GM19463 (cell line): ENCODE measurements at regions not wholly inside any gene's neighbourhood (a gene's known extent, or its start where the extent isn't known, plus 50 kb on each side); places are given as distances from the start of the nearest gene placed in this dataset.
"Not testable (repeated sequence)": the region's sequence is repeated elsewhere in the genome, so short reads cannot be mapped to it uniquely, and the experiment has no call there.

Source experiments
- ATAC-seq: cut with Tn5 transposase; IDR thresholded peaks from one replicate; pipeline ENCODE4 v1.9.1; 2021; ENCODE audit warnings: mild to moderate bottlenecking, moderate library complexity; ENCODE audit not compliant: unreplicated experiment

- ATAC-seq, result no peak
Observed at GRCh38 chr14:98189511-98189910, 1082.5 kb downstream of the BCL11B start.

DNA sequence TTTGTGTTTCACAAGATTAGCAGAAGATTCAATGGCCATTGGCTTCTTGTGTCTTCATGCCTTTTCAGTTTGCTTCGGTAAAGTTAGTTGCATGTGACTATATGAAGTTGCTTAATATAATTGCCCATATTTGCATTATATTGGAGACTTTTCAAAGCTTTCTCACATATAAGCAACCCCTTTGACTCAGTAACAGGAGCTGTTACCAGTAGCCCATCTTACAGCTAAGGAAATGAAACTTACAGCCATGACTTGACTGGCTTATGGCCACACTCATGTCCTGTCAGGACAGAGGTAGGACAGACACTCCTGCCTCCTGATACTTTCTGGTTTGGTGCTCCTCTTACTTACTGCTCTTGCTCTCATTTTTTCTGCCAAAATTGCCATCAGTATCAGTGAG lies 1082.1 kb downstream of the BCL11B start:
- ATAC-seq, result no peak

- no peak for ATAC-seq
Observed at GRCh38 chr14:98192946-98193345, 1079.1 kb downstream of the BCL11B start.

DNA sequence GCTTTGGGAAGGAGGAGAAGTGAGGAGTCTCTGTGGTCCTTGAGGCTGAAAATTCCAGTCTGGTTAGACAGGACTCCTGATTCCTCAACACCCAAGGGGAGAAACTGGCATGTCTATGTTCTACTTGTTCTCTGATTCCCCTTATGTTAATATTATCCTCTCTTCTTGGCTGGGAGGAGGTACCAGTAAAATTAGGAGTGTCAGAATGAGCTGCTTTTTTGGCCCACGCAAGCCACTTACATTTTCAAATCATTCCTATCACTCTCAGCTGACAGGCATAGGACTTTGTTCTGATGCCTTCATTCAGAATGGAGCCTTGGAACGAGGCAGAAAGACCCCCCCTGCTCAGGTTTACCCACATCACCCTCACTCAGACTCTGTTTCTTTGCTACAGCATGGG lies 1077.2 kb downstream of the BCL11B start:
- no peak for ATAC-seq

- no peak for ATAC-seq
Observed at GRCh38 chr14:98195256-98195655, 1076.7 kb downstream of the BCL11B start.

GRCh38 chr14:98197933-98198332 lies 1074.1 kb downstream of the BCL11B start:
- ATAC-seq, result no peak

GRCh38 chr14:98198385-98198784 lies 1073.6 kb downstream of the BCL11B start:
- ATAC-seq, result no peak

- no peak for ATAC-seq
Observed at GRCh38 chr14:98200601-98201000, 1071.4 kb downstream of the BCL11B start.

- no peak for ATAC-seq
Observed at GRCh38 chr14:98203421-98203820, 1068.6 kb downstream of the BCL11B start.

DNA sequence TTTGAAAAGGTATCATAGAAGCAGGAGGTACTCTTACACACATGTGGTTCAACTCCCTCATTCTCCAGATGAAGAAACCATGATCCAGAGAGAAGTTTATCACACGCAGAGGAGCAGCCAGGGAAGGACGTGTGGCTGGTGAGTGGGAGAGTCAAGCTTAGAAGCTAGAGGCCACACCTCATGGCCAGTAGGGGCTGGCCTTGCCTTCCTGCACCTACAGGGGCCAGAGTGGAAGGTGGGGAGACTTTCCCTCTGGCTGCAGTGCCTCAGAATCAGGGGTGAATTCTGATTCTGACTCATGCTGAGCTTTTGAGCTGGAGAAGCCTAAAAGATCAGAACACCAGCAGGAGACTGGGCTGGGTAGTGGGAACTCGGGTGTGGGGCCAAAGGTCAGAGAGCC lies 1067.9 kb downstream of the BCL11B start:
- ATAC-seq, result no peak

DNA sequence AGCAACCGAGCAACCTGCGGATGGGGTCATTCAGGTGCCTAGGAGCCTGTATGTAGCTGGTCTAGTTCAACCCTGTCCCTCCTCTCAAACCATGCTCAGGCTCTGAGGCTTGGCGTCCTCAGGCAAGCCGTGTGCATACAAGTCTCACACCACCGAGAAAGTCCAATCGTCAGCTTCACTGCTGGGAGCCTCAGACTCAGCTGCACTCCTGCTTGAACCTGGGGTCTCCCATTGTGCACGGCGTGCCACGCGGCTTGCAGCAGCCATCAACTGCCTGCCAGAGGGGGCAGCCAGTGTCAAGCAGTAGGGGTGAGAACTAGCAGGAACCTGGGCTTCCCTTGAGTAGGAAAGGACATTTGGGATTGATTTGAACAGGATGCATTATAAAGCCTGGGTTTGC lies 1064.6 kb downstream of the BCL11B start:
- no peak for ATAC-seq

DNA sequence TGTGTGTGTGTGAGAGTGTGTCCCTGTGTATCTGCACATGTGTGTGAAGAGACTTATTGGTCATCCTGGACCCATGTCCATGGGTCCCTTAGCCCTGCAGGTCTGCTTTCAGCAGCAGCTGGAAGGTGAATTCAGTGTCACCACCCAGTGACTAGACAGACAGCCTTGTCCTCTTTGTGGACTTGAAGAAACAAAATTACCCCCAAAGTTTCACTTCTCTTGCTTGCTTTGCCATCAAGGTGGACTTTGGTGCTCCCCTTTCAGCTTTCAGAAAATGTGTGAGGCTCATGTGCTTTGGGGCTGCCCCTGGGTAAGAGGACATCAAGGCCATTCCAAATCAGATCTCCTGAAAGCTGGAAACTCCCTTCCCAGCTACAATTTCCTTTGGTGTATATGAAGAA lies 1063.8 kb downstream of the BCL11B start:
- ATAC-seq, result no peak

GRCh38 chr14:98208943-98209342 lies 1063.1 kb downstream of the BCL11B start:
- ATAC-seq, result no peak

DNA sequence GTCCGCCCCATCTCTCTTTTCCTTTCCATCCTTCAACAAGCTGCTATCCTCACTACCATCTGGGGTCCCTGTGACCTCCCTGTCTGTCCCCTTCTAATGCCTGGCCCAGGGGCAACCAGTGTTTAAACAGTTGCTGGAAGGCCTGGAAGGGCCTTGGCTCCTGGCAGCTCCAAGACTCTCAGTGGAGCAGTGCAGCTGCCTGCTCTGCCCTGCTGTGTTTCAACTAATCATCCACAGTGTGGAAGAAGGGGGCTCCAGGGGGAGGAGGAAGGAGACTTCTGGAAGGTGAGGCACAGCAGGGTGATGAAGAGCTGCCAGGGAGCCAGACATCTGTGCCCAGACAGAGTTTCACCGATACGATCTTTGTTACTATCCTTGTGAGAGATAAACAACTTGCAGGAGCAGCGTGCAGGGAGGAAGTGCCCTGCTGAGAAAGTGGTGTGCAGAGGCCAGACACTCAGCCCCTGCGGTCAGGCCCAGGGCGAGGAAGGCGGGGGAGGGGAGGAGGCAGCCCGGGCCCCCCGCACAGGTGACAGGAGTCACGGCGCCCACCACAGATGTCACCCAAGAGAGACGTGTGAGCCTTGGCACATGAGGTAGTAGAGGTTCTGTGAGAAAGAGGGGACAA lies 1061.8 kb downstream of the BCL11B start:
- ATAC-seq, result no peak

GRCh38 chr14:98217530-98217929 lies 1054.5 kb downstream of the BCL11B start:
- no peak for ATAC-seq

DNA sequence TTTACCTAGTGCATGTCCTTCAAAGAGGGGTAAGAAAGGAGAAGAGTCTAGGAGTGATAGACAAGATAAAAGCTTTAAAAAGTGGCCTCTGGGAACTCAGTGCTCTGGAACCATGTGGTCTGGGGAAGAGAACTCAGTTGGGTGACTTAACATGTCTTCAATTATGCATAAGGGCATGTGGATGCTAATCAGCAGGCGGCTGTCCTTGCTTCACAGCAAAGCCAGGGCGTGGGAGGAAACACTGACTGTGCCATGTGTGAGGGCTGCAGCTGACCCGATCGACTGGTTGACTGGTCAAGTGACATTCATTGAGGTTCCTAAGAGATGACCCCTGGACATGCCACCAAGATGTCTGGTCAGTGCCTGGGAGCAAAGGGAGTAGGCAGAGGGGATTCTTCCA lies 1053.8 kb downstream of the BCL11B start:
- ATAC-seq, result no peak

DNA sequence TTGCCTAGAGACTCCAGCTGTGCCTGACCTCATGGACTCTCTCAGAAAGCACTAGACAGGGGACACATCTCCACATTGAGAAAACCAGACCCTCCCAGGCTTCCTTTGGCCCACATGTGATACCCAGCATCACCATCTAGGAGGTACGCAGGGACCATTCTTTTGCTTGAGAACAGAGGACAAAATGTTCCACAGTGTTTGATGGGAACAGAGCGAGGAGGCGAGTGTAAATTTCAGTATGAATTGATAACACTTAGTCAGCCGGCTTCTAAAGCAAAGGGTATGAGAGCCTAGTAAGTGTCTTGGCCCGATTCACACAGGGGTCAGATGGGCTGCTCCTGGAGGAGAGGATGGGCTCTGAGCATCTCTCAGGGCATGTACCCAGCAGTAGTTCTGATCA lies 1052.4 kb downstream of the BCL11B start:
- ATAC-seq, result no peak

DNA sequence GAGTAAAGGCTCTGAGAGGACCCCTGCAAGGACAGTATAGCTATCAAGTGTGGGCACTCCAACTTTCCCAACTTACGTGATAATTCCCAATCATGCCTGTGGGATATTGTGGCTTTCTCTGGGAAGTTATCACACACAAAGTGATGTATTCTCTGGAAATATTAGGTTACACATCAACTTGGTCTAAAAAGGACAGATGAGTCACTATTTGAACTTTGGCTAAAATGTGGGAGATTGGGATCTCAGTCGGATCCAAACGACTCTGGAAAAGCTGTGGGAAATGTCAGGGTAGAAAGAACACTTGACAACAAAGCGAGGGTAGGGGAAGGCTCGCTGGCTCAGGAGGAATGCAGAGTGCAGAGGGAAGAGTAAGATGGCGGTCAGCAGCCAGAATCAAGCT lies 1048.9 kb downstream of the BCL11B start:
- no peak for ATAC-seq

DNA sequence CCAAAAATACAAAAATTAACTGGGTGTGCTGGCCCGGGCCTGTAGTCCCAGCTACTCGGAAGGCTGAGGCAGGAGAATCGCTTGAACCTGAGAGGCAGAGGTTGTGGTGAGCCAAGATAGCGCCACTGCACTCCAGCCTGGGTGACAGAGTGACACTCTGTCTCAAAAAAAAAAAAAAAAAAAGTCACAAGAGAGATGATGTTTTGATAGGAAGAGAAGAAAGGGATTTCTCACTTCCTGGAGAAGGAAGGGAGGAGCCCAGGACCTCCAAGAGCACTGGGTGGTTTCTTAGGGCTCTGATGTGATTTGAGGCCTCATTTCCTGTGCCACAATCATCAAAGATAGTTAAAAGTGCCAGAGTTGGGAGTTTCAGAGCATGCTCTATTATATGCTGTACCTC lies 1048.3 kb downstream of the BCL11B start:
- ATAC-seq, result not testable (repeated sequence)

GRCh38 chr14:98226411-98226810 lies 1045.6 kb downstream of the BCL11B start:
- ATAC-seq, result no peak

DNA sequence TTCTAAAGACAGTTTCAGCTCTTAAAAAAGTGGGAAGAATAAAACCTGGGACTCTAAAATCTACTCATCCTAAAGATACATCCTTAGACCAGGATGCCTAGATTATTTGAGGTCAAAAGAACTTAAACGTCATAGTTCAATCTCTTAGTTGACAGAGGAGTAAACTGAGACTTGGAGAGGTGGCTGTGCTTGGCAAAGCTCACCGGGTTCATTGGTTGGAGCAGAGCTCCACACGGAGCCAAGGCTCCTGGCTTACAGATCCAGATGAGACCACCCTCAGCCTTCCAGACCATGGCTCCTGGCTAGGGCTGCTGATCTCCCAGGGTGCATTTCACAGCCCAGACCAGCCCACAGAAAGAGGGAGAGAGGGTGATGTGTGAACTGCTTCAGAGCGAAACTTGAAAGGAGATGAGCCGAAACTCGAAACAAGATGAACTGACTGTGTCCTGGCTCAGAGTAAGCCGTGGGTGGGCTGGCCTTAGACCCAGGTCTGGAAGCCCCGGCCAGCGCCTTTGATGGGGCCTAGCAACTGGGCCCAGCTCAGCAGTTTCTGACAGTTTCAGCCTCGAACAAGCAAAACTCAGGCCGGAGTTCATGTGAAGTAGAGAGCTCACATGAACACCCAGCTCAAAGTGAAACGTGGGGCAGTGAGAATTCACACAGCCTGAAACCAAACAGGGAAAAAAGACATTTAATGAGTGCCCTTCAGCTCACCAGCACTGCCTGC lies 1044.8 kb downstream of the BCL11B start:
- no peak for ATAC-seq

- no peak for ATAC-seq
Observed at GRCh38 chr14:98227727-98228111, 1044.3 kb downstream of the BCL11B start.
